ENCODE measurements at regions not wholly inside any gene's neighbourhood (a gene's known extent, or its start where the extent isn't known, plus 50 kb on each side); places are given as distances from the start of the nearest gene placed in this dataset.
A peak's percentile ranks its signal among the peaks of the same experiment; 100 is the strongest.

DNA sequence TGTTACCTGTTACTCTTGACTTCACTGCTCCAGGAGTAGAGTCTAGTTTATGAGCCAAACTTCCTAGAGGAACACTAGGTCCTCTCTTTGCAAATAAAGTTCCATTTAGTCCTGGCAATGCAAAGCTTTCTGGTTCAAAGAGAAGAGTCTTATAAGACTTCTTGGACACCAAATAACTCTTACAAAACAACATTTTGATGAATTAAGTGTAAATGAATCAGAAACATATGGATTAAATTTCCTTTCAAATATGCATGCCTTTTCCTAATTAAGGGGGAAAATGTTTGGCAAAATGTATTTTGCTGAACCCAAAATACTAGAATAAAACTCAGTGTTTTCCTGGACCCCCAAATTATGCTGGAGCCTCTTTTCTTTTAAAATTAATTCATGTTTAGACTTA lies 388.0 kb downstream of the FGF10 start:
- FAIRE-seq (no peak), DNase-seq (ENCODE audit: extremely low read depth in 1 of 4, low spot score in 3 of 4) (no peak), ATAC-seq (no peak)
- H3K4me2 ChIP-seq (ENCODE audit: insufficient read depth, low read length), result no peak overlapping the region
- no peak overlapping the region for H2AFZ ChIP-seq (ENCODE audit: low read depth, low read length)
- H4K20me1 ChIP-seq (replicated peaks; ENCODE audit: control insufficient read depth, insufficient read depth, low read length), result no peaks in the 10 kb centered on the region
- no peaks in the 10 kb centered on the region; the same call in 1 of the 2 replicates for H3K9me3 ChIP-seq (replicated peaks; ENCODE audit: control insufficient read depth, insufficient read depth, low read depth, low read length)
- no peaks in the 10 kb centered on the region for H3K79me2 ChIP-seq (ENCODE audit: control insufficient read depth, insufficient read depth, low read length)
- CTCF ChIA-PET (ENCODE audit: low intra/inter-chr PET ratio), result no interaction called here
- intact Hi-C loops (cut with micrococcal nuclease) (no loop called here), in situ Hi-C loops (cut with MboI) (no loop called here)
- no peaks in the 10 kb centered on the region for H3K4me1 ChIP-seq (replicated peaks in 1 of 2; ENCODE audit: control insufficient read depth in 2 of 2, insufficient read depth in 2 of 2, low read length in 2 of 2)
- BruUV-seq (replicated peaks), result no TSS peak
- no peaks in the 10 kb centered on the region for H3K9me1 ChIP-seq (ENCODE audit: control insufficient read depth, insufficient read depth, low read length)
- POLR2A ChIA-PET, result no interaction called here
- no peaks in the 10 kb centered on the region for H3K36me3 ChIP-seq (ENCODE audit: control insufficient read depth, insufficient read depth, low read length)
- TF ChIP-seq POLR2AphosphoS5 (IDR thresholded peaks at IDR 0.05; ENCODE audit: control insufficient read depth, insufficient read depth, low read depth, low read length), result no peak
- TF ChIP-seq NFATC3 (IDR thresholded peaks at IDR 0.05), result no peak
- TF ChIP-seq PML (IDR thresholded peaks at IDR 0.05; ENCODE audit: low read length), result no peak
- no peak for TF ChIP-seq KLF10 (CRISPR knock-in tag; IDR thresholded peaks at IDR 0.05)
- TF ChIP-seq NFXL1 (CRISPR knock-in tag; IDR thresholded peaks at IDR 0.05), result no peak
- no peak for TF ChIP-seq NRF1 (conservative IDR thresholded peaks at IDR 0.05 in 1 of 2, IDR thresholded peaks at IDR 0.05 in 1 of 2)
- no peak overlapping the region for H3K9ac ChIP-seq (ENCODE audit: insufficient read depth in 1 of 2, low read depth in 2 of 2, low read length in 2 of 2)
- H3K27me3 ChIP-seq (ENCODE audit: control insufficient read depth in 2 of 2, insufficient read depth in 2 of 2, low read length in 2 of 2), result no peaks in the 10 kb centered on the region
- H3K4me3 ChIP-seq, result no peak overlapping the region
- H3K27ac ChIP-seq (ENCODE audit: extremely low read depth, low read depth, low read length), result no peak overlapping the region

DNA sequence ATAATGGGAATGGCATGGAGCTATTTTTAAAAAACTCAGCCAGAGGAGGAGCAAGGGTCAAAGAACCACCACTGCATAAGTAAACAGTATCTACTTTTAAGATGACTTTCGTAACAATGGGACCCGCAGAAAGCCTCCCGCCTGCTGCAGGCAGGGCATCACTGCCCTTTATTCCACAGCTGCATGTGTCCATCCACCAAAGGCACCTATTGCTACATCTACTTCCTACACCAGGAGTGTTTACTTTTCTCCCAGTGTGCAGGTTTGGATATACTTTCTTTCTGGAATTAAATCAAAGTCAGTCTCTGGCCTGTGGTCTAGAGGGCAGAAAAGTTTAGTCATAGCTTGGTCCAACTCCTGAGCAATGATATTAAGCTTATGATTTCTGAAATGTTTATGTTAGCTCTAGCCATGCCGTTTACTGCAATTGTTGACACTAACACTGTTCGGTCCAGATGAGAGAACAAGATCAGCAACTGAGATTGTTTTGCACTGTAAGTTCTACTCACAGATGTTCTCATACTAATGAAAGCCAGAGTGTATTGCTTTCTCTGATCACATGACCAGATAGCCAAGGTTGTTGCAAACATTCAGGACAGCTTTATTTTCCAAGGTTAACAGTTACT lies 391.5 kb downstream of the FGF10 start:
- Histone ChIP-seq H3K9ac (ENCODE audit: insufficient read depth in 1 of 2, low read depth in 2 of 2, low read length in 2 of 2) (no peak overlapping the region), H3K27ac (ENCODE audit: extremely low read depth, low read depth, low read length) (no peak overlapping the region), H3K4me2 (ENCODE audit: insufficient read depth, low read length) (no peak overlapping the region)

More for the DNA sequence above, 391.5 kb downstream of the FGF10 start:
- no peak for FAIRE-seq
- in situ Hi-C loops (cut with MboI) (no loop called here), intact Hi-C loops (cut with micrococcal nuclease) (no loop called here)
- TF ChIP-seq CEBPG (CRISPR knock-in tag; IDR thresholded peaks at IDR 0.05), result no peak
- no peak for TF ChIP-seq CEBPG (tag; conservative IDR thresholded peaks at IDR 0.05 in 1 of 2, IDR thresholded peaks at IDR 0.05 in 1 of 2)
- TF ChIP-seq, protein P1, sequence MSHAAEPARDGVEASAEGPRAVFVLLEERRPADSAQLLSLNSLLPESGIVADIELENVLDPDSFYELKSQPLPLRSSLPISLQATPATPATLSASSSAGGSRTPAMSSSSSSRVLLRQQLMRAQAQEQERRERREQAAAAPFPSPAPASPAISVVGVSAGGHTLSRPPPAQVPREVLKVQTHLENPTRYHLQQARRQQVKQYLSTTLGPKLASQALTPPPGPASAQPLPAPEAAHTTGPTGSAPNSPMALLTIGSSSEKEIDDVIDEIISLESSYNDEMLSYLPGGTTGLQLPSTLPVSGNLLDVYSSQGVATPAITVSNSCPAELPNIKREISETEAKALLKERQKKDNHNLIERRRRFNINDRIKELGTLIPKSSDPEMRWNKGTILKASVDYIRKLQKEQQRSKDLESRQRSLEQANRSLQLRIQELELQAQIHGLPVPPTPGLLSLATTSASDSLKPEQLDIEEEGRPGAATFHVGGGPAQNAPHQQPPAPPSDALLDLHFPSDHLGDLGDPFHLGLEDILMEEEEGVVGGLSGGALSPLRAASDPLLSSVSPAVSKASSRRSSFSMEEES (CRISPR knock-in tag; IDR thresholded peaks at IDR 0.05), result peak; percentile 84
- no peaks in the 10 kb centered on the region; the same call in 1 of the 2 replicates for H3K9me3 ChIP-seq (replicated peaks; ENCODE audit: control insufficient read depth, insufficient read depth, low read depth, low read length)
- POLR2A ChIA-PET, result no interaction called here
- H3K79me2 ChIP-seq (ENCODE audit: control insufficient read depth, insufficient read depth, low read length), result no peaks in the 10 kb centered on the region
- WGBS (ENCODE audit: insufficient coverage, low coverage, missing lambda C conversion rate), result 1% methylated on average over 5 of the region's 5 CpGs
- no peaks in the 10 kb centered on the region for H3K9me1 ChIP-seq (ENCODE audit: control insufficient read depth, insufficient read depth, low read length)
- no peak for ATAC-seq
- no peak overlapping the region for H2AFZ ChIP-seq (ENCODE audit: low read depth, low read length)
- no peaks in the 10 kb centered on the region for H3K27me3 ChIP-seq (ENCODE audit: control insufficient read depth in 2 of 2, insufficient read depth in 2 of 2, low read length in 2 of 2)
- CTCF ChIA-PET (ENCODE audit: low intra/inter-chr PET ratio), result no interaction called here
- DNase-seq (ENCODE audit: extremely low read depth in 1 of 4, low spot score in 3 of 4), result no peak
- no peaks in the 10 kb centered on the region for H4K20me1 ChIP-seq (replicated peaks; ENCODE audit: control insufficient read depth, insufficient read depth, low read length)
- H3K36me3 ChIP-seq (ENCODE audit: control insufficient read depth, insufficient read depth, low read length), result no peaks in the 10 kb centered on the region
- H3K4me3 ChIP-seq, result no peak overlapping the region
- no TSS peak for BruUV-seq (replicated peaks)
- no peaks in the 10 kb centered on the region for H3K4me1 ChIP-seq (replicated peaks in 1 of 2; ENCODE audit: control insufficient read depth in 2 of 2, insufficient read depth in 2 of 2, low read length in 2 of 2)
